Astrocyte of the cerebellum (primary cell): ENCODE measurements at regions not wholly inside any gene's neighbourhood (a gene's known extent, or its start where the extent isn't known, plus 50 kb on each side); places are given as distances from the start of the nearest gene placed in this dataset.

Source experiments
- DNase-seq: peaks from one replicate; pipeline ENCODE4 v3.0.0-alpha.2; 2011; ENCODE audit warnings: low read depth
- H3K4me3 ChIP-seq: 2 replicates; pipeline ENCODE4 v1.5.1; 2011; ENCODE audit warnings: mild to moderate bottlenecking, low read depth, low read length, moderate library complexity
- in situ Hi-C: cut with HindIII; loops from 2 replicates; pipeline ENCODE4 v1.10.0; 2017; ENCODE audit warnings: low sequenced_read_pairs
- TF ChIP-seq, protein P1 (sequence below): IDR thresholded peaks from 2 replicates; pipeline ENCODE4 v1.5.1; 2012; ENCODE audit warnings: low read length, low read depth, moderate library complexity, mild to moderate bottlenecking; ENCODE audit errors: missing control alignments

DNA sequence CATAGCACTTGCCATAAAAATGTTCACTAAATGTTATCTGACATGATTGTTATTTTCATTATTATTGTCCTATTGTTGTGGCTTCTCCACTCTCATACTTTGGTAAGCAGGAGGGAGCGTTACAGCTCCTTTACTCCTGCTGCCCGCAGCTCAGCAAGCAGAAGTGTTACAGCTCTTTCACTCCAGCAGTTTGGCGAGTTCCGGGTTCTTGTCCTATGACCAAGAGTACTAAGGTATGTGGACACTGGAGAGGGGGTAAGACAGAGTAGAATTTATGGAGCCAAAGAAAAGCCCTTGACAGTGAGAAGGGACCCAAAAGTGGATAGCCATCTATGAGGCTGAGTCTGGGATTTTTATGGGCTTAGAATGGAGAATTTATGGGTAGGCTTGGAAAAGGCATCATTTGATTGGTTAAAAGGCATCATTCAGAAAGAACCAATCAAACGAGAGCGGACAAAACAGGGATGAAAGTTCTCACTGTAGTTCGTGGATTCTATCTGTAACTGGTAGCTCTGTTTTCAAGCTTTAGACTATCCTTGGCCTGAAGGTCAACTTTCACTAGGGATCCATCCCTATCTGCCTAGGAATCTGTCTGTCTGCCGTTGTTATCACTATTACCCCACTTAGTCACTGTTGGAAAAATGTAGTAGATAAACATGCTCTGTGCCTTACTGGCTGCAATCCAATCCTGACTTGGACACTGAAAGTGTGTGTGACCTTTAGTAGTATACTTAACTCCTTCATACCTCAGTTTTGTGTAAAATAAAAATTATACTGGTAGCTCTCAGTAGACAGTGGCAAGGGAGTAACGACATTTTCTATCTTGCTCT is 545.6 kb upstream of the LCORL start:
- DNase-seq = no peak
- in situ Hi-C loops = no loop called here
- TF ChIP-seq, protein P1, sequence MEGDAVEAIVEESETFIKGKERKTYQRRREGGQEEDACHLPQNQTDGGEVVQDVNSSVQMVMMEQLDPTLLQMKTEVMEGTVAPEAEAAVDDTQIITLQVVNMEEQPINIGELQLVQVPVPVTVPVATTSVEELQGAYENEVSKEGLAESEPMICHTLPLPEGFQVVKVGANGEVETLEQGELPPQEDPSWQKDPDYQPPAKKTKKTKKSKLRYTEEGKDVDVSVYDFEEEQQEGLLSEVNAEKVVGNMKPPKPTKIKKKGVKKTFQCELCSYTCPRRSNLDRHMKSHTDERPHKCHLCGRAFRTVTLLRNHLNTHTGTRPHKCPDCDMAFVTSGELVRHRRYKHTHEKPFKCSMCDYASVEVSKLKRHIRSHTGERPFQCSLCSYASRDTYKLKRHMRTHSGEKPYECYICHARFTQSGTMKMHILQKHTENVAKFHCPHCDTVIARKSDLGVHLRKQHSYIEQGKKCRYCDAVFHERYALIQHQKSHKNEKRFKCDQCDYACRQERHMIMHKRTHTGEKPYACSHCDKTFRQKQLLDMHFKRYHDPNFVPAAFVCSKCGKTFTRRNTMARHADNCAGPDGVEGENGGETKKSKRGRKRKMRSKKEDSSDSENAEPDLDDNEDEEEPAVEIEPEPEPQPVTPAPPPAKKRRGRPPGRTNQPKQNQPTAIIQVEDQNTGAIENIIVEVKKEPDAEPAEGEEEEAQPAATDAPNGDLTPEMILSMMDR = no peak

DNA sequence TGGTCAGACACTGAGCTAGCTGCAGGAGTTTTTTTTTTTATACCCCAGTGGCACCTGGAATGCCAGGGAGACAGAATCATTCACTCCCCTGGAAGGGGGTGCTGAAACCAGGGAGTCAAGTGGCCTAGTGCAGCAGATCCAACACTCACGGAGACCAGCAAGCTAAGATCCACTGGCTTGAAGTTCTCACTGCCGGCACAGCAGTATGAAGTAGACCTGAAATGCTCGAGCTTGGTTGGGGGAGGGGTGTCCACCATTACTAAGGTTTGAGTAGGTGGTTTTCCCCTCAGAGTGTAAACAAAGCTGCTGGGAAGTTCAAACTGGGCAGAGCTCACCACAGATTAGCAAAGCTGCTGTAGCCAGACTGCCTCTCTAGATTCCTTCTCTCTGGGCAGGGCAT is 537.9 kb upstream of the LCORL start:
- TF ChIP-seq, protein P1 = no peak
- no peak for DNase-seq
- in situ Hi-C loops = no loop called here
- H3K4me3 ChIP-seq = no peak overlapping the region

More for the DNA sequence above, 545.6 kb upstream of the LCORL start:
- H3K4me3 ChIP-seq = no peak overlapping the region

DNA sequence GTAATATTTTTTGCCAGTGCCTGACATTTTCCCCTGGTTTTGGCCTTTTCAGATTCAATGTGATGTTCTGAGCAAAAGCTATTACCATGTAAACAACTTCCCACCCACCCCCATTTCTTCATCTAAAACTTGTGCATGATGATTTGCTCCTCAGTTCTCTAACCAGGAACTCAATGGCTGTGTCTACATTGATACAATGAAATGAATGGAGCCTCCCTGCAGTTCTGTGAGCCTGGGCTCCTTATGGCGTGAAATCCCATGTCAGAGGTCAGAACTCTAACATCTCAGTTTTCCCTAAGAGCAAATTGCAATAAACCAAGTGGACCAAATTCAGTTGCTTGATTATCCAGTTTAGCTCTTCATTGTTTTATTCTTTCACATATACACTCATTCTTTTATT is 534.8 kb upstream of the LCORL start:
- H3K4me3 ChIP-seq = no peak overlapping the region
- TF ChIP-seq, protein P1 = no peak
- no peak for DNase-seq
- in situ Hi-C loops = no loop called here

DNA sequence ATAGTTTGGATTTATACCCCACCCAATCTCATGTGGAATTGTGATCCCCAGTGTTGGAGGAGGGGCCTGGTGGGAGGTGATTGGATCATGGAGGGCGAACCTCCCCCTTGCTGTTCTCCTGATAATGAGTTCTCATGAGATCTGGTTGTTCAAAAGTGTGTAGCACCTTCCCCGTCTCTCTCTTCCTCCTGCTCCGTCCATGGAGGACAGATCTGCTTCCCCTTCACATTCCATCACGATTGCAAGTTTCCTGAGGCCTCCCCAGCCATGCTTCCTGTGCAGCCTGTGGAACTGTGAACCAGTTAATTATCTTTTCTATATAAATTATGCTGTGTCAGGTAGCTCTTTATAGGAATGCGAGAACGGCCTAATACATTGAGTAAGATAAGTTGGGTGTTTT is 518.8 kb upstream of the LCORL start:
- no peak for DNase-seq
- in situ Hi-C loops = no loop called here
- H3K4me3 ChIP-seq = no peak overlapping the region
- TF ChIP-seq, protein P1 = no peak

DNA sequence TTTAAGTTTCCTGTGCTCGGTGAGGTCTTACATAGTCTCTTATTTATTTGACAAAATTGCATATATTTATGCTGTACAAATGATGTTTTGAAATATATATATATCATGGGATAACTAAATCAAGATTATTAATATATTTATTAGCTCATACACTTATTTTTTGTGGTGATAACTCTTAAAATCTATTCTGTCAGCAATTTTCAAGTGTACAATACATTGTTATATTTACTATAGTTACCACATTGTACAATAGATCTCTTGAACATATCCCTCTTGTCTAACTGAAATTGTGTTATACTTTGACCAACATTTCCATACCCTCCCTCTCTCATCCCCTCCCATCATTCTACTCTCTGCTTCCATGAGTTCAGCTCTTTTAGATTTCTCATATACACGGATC is 516.6 kb upstream of the LCORL start:
- H3K4me3 ChIP-seq = no peak overlapping the region
- TF ChIP-seq, protein P1 = no peak
- in situ Hi-C loops = no loop called here
- DNase-seq = no peak

DNA sequence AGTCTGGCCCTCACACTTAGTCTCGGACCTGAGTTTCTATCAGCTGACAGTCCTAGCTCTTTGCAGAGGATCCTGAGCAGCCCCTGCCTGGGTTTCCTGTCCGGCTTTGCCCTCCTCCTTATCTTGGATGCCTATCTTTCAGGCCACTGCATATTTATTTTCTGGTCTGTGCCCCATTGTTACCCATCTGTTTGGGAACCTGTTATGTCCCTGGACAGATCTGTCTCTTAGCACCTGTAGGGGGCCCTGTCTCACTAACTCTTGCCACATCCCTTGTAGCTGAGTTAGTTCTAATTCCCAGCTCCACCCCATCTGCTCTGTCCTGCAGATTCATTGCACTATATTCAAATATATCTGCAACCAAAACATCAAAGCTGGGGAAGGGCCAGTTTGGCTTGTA is 514.9 kb upstream of the LCORL start:
- in situ Hi-C loops = no loop called here
- no peak overlapping the region for H3K4me3 ChIP-seq
- no peak for DNase-seq
- TF ChIP-seq, protein P1 = no peak

DNA sequence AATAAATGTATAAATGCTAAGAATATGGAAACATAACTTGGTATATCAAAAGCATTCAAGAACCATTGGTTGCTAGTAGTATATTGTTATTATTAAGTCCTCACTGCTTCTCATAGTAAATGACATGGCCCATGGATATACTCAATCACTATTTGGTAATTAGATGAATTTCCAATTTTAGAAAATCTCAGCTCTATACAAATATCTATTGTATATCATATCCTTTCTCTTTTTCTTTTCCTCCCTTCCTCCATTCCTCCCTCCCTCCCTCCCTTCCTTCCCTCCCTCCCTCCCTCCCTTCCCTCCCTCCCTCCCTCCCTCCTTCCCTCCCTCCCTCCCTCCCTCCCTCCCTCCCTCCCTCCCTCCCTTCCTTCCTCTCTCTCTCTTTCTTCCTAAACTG is 514.4 kb upstream of the LCORL start:
- DNase-seq = no peak
- H3K4me3 ChIP-seq = no peak overlapping the region
- in situ Hi-C loops = no loop called here
- TF ChIP-seq, protein P1 = no peak
